HG03280 (cell line): ENCODE measurements at regions not wholly inside any gene's neighbourhood (a gene's known extent, or its start where the extent isn't known, plus 50 kb on each side); places are given as distances from the start of the nearest gene placed in this dataset.

Source experiments
- ATAC-seq: cut with Tn5 transposase; IDR thresholded peaks from one replicate; pipeline ENCODE4 v1.9.1; 2021; ENCODE audit warnings: mild to moderate bottlenecking, moderate library complexity; ENCODE audit not compliant: unreplicated experiment

GRCh38 chr13:76229281-76229680, 593.2 kb downstream of the LMO7 start:
- ATAC-seq: no peak

DNA sequence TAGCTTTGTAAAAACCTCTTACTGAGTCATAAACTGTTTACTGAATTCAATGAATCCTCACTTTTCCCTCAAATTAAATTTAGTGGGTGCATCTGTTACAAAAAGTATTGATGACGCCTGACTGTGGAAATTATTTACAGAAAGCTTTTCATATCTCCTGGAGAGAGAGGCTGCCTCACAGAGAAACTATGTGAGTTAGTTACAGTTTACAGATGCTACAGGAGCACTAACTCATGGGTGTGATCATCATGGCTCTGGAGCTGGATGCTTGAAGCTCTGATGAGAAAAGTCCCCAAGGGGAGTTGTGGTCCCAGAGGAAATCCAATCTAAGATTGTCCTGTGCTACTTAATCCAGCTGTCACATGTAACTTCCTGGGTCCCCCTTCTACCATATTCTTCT, 590.8 kb downstream of the LMO7 start:
- no peak for ATAC-seq

DNA sequence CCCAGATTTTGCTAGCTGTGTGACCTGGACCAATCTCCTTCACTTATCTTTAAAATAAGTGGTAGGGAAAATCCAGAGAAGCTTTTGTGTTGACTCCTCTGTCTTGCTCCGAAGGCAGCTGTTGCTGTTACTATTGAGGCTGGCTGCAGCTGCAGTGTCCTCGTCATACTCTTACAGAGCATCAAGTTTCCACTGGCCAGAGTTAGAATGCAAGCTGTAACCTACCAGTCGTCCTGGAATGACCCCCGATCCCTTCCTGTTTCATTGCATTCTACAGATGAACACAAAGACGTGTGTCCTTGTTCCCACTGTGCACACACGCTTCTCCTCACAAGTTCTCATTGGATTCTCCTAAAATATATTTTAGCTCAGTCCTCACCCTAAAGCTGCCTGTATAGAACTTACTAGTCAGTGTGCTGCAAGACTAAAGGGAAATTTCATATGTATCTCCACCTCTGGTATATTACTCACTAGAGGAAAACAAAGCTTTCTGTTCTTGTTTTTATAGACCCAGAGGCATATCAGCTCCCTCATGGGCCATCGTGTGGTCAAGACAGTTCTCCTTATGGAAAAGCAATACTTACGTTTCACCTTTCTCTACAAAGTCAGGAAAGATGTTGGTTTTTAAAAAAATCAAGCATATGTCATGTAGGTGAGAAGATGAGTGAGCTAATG, 589.8 kb downstream of the LMO7 start:
- ATAC-seq: no peak

GRCh38 chr13:76223999-76224398, 587.9 kb downstream of the LMO7 start:
- no peak for ATAC-seq

DNA sequence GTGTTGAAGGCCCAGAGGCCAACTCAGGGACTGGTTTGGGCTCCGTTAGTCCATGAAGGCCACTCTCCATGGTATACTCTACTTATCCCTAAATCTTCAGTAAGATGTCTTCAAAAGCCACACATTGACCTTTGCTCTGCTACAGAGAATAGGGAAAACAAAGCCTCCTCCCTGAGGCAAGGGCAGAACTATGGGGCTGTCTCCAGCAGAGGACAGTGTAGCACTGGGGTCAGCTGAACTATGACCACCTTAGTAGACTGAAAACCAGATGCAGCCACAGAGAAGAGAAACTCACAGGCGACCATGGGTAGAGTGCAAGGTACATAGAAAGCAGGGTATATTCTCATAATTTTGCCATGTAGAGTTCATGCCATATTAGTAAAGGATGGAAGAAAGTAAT, 587.4 kb downstream of the LMO7 start:
- no peak for ATAC-seq

DNA sequence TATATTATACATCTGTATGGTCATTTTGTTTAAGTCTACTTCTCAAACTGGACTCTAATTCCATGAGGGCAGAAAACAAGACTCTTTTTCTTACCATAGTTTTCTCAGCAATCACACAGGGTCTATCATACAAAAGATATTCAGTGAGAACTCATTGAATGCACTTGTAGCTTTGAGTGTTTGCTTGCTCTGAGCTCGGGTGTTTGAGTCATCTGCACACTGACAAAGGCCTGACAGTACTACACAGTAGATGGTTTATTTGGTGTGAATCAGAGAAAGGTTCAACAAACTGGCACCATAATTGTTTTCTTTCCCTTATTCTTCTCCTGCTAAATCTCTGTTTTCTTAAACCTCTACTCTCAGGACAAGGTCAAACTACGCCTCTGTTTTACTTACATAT, 586.4 kb downstream of the LMO7 start:
- ATAC-seq: no peak

GRCh38 chr13:76216729-76217128, 580.6 kb downstream of the LMO7 start:
- no peak for ATAC-seq

DNA sequence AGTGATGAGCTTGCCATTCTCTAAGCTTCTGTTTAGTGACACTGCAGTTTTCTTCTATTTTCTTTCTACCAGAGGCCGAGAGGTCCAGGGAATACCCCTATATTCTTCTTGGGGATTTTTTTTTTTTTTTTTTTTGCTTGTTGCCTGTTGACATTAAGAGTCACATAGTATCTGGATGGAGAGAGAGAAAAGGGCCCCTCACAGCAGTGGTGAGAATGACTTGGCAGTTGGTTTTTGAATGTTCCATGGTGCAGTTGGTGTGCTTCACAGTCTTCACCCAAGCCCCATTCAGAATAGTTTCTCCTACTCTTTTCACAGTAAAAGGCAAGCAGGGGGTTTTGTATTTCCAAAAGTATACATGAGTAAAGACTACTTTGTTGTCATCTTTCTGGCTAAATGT, 577.9 kb downstream of the LMO7 start:
- no peak for ATAC-seq

DNA sequence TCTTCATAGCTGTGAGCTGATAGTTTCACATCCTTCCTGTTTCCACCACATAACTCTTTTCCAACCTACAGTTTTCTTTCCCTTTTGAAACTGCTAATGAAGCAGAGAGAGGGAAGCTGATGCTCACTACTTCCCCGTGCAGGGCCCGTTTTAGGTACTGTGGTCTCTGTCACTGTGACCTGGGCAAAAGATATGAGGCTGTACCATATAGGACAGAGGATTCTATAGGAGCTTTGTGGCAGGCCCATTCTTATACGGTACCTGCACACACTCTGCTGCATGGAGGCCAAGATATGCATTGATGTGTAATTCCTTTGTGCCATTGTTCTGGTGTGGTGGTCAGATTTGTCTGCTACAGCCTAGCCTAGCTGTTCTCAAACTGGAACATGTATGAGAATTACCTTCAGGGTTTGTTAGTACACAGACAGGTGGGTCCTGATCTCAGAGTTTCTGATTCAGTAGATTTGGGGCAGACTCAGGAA, 577.3 kb downstream of the LMO7 start:
- ATAC-seq: no peak

GRCh38 chr13:76210262-76210661, 574.1 kb downstream of the LMO7 start:
- no peak for ATAC-seq

DNA sequence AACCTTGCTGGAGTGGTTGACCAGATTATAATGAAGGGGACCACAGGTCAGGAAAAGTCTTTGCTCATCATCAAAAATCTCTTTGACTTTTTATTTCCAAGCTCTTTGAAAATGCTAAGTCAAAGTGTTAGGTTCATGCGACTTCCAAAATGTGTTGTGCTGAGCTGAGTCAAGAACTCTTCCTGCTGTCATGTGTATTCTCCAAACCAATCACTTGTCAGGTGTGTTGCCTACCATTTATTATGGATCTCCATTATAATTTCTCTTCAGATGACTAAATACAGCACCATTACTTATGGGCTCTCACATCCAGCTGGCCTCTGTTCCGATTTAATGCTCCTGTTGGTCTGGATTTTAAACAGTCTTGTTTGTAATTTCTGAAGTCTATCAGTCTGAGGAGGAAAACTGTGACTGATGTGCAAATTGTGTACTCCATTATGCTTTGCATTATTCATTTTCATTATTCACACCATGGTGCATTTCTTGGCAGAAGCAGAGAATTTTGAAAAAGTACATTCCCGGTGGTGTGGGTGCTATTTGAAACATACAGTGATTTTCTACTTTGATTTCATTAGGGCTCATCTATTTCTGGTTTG, 562.5 kb downstream of the LMO7 start:
- ATAC-seq: no peak

DNA sequence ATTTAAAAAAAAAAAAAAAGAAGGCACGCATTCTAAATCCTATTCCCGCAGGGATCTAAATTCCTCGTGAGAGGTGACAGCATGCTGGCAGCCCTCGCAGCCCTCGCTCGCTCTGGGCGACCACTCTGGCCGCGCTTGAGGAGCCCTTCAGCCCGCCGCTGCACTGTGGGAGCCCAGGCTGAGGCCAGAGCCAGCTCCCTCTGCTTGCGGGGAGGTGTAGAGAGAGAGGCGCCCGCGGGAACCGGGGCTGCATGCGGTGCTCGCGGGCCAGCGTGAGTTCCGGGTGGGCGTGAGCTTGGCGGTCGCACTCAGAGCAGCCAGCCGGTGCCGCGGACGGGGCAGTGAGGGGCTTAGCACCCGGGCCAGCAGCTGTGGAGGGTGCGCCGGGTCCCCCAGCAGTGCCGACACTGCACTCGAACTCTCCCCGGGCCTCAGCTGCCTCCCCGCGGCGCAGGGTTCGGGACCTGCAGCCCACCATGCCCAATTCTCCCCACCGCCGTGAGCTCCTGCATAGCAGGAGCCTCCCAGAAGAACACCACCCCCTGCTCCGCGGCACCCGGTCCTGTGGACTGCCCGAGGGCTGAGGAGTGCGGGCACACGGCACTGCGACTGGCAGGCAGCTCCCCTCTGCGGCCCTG, 553.9 kb downstream of the LMO7 start:
- no peak for ATAC-seq

DNA sequence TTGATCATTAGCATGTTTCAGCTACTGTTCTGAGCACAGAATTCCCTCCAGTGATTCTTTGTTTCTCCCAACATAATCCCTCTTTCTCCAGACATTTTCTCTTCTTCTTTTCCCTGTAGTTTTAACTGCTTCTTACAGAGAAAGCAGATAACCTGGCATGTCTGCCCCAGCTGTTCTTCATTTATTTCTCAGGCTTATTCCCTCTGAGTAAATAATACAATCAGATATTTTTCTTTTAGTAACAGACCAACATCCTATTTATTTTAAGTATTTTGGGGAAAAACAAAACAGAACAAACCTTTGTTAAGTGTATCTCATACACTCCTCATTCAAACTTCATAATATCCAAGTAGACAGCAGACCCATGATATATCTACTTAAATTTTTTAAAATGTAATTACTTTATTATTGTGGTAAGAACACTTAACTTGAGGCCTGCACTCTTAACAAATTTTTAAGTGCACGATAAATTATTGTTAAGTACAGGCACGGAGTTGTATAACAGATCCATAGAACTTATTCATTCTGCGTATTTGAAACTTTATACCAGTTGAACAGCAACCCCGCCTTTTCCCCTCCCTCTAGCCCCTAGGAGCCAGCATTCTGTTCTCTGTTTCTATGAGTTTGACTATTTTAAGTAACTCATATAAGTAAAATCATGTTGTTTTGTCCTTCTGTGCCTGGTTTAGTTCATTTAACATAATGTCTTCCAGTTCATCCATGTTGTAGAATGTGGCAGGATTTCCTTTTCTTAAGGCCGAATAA, 540.0 kb downstream of the LMO7 start:
- no peak for ATAC-seq

GRCh38 chr13:76168661-76169060, 532.5 kb downstream of the LMO7 start:
- ATAC-seq: no peak

DNA sequence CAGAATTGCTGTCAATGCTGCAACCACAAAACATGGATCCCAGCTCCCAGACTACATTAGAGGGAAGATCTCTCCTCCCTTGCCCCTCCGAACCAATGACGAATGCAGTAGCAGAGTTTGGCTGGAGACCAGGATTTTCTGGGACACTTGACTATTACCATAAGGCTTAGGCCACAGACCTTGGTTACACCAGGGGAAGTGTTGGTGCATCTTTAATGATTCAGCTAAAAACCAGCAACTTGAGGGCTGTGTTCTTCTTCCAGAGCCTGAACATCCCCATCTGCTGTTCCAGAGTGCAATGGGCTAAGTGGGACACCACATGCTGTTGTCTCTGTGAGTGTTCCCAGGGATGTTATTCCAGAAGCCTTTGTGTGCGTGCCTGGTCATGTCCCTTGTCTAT, 528.2 kb downstream of the LMO7 start:
- no peak for ATAC-seq

DNA sequence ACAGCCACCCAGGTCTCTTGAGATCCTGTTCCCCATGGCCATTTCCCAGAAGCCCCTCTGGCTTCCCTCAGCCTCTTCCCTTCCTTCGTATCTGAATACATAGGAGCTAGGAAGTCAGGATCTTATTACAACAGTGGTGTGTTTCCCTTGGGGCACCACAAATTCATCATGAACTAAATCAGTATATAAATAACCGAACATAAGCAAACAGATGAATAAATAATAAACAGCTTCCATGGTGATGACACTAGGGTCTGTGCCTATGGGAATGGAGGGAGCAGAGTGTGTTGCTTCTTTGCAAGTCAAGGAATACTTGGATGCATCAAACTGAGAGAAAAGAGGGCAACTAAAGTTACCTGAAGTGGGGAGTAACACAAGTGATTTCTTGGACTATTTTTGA, 527.6 kb downstream of the LMO7 start:
- ATAC-seq: no peak

- no peak for ATAC-seq
Observed at GRCh38 chr13:76160961-76161925, 525.1 kb downstream of the LMO7 start.

DNA sequence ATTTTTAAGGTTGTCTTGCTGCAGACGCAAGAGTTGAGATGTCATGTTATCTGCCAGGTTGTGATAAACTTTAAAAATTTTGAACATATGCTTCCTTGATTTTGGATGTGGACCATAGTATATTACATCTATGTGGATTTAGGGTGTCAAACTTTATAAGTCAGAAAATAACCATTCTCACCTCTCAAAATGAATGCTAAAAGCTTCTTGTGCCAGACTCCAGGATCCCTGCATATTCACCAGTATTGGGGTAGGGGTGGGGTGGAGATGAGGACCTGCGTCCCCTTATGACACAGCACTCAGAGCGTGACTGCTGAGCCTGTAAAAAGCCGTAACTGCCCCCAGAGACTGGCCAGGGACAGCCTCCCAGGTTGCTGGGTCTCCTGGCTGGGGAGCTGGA, 524.4 kb downstream of the LMO7 start:
- ATAC-seq: no peak

DNA sequence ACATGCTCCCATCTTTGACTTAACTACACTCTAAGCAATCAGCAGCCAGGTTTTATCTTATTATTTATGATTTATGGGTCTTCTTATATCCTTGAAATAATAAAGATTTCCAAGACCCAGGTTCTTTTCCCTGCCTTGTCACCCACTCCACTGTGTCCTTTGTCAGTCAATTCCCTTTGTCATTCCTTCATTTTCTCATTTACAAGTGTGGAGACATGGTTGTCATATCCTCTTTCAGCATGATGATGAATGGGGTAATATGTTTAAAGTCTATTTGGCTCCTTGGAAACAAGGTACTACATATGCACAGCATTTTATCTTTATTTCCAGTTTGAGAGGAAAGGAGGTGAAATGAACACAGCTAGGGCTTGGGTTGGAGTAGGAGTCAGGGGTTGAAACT, 521.8 kb downstream of the LMO7 start:
- no peak for ATAC-seq

DNA sequence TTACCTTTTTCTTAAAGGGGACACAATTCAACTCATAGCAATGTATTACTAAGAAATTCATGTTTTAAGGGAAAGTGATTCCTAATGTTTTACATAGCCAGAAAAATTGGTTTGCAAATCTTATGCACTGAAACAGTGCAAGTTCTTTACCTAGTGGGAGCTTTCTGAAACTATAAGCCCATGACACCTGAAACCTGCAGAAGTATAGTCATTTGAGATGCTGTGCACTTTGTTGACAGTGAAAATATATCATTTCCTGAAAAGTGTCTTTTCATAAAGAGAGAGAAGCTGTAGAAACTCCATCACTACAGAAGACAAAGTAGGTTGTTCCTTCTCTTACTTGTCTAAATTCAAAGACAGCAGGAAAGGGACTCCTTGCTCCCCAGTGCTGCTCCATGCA, 517.1 kb downstream of the LMO7 start:
- no peak for ATAC-seq

GRCh38 chr13:76148926-76149325, 512.8 kb downstream of the LMO7 start:
- no peak for ATAC-seq
